Heart right ventricle (tissue), 16 donors: ENCODE measurements at regions not wholly inside any gene's neighbourhood (a gene's known extent, or its start where the extent isn't known, plus 50 kb on each side); places are given as distances from the start of the nearest gene placed in this dataset.

Experiments
- ATAC-seq, 8 donors: fragments of 200-7000 bp; cut with Tn5 transposase; one replicate each; pipeline ENCODE4 v1.9.1; 2020; ENCODE audit warnings: mild to moderate bottlenecking in 8 of 8, moderate library complexity in 8 of 8, moderate number of reproducible peaks in 1 of 8
- DNase-seq, 2 donors: peaks; one replicate each; pipeline ENCODE4 v3.0.0-alpha.2; 2020
- H3K27ac ChIP-seq, 10 donors: fragments of 200-600 bp; sonication (generic) in 2 of 10; one replicate each; pipeline versions ENCODE4 v1.5.0 to v1.8.0; 2020 to 2022; ENCODE audit warnings: mild to moderate bottlenecking in 3 of 10
- H3K27me3 ChIP-seq, 7 donors: fragments of 200-600 bp; one replicate each; pipeline ENCODE4 v1.8.0; 2021 to 2022; ENCODE audit warnings: mild to moderate bottlenecking in 2 of 7
- H3K36me3 ChIP-seq, 9 donors: fragments of 200-600 bp; sonication (generic) in 1 of 9; one replicate each; pipeline versions ENCODE4 v1.5.0 to v1.8.0; 2020 to 2022; ENCODE audit warnings: mild to moderate bottlenecking in 2 of 9
- H3K4me1 ChIP-seq, 9 donors: fragments of 200-600 bp; sonication (generic) in 1 of 9; one replicate each; pipeline versions ENCODE4 v1.5.0 to v1.8.0; 2020 to 2022; ENCODE audit warnings: mild to moderate bottlenecking in 4 of 9
- H3K4me3 ChIP-seq, 10 donors: fragments of 200-600 bp; sonication (generic) in 2 of 10; one replicate each; pipeline versions ENCODE4 v1.5.0 to v1.8.0; 2020 to 2022; ENCODE audit warnings: mild to moderate bottlenecking in 7 of 10, moderate library complexity in 2 of 10
- H3K9me3 ChIP-seq, 11 donors: fragments of 200-600 bp in 10 of 11; sonication (generic) in 2 of 11; one replicate each; pipeline versions ENCODE4 v1.5.0 to v1.8.0; 2013 to 2022; ENCODE audit warnings: mild to moderate bottlenecking in 2 of 11, control low read depth in 1 of 11, moderate library complexity in 1 of 11
- CTCF ChIP-seq, 9 donors: fragments of 200-600 bp; sonication (generic) in 2 of 9; IDR thresholded peaks; one replicate each; pipeline versions ENCODE4 v1.5.0 to v1.8.0; 2021 to 2022; ENCODE audit warnings: antibody characterized with exemption in 9 of 9, mild to moderate bottlenecking in 5 of 9, moderate library complexity in 1 of 9
- WGBS, 2 donors: extraction: QIAGEN DNeasy Blood & Tissue Kit; methylation state at CpG; one replicate each; pipeline ENCODE4 v1.1.7; 2013; ENCODE audit warnings: inconsistent platforms in 1 of 2; 5-methylcytosine and 5-hydroxymethylcytosine counted together
- intact Hi-C, 10 donors: fragments of 100-400 bp; cut with DNase I; formaldehyde crosslinking; loops; one replicate each; pipeline versions ENCODE4 v1.11.1 to v1.14.2; 2022
- donor health status: Arrhythmogenic right ventricular cardiomyopathy.
- donor health status: ischemic (EF 13 %, LVEDD 7.1; RV severe dilation, severe dysfunction).
- donor health status: healthy with polysubstance abuse.
- donor health status: DM: no; HTN: yes; CAD: no.
- donor health status: DM: no; HTN: no; CAD: no.
- donor health status: ischemic (EF 25% LVEDD 6.9; RV normal size, moderate dysfunction).
- donor health status: ischemic (EF 25% LVEDD 5.7; RV mildly dilated, moderate dysfunction).
- donor health status: healthy.
- donor health status: DM: yes; HTN: yes; CAD: no.
- donor health status: Ischemic cardiomyopathy.
- donor health status: ischemic (EF 35%, LVEDD 5.7; RV mildly dilated, moderate dysfunction).
- donor health status: nonischemic (EF 11% LVEDD 7.7; RV severe dilation, severe dysfunction).
- donor health status: DM: yes; HTN: yes; CAD: no.
- donor health status: PGD.
- donor health status: ischemic (EF 29% LVEDD 5.4; RV normal size, mild dysfunction).
- donor health status: nonischemic (EF 23%, LVEDD 6.1; RV moderate dilation, normal function).

GRCh38 chrX:17986977-17987376 is 125.9 kb upstream of the RAI2 start:
- Histone ChIP-seq H3K9me3 (no peaks in the 10 kb centered on the region), H3K27ac (no peak overlapping the region), H3K4me1 (no peaks in the 10 kb centered on the region), H3K27me3 (peaks cover 0 to 10% (median 0%) of the 10 kb centered on the region in 7 donors), H3K36me3 (no peaks in the 10 kb centered on the region), H3K4me3 (no peak overlapping the region)
- TF ChIP-seq CTCF (IDR thresholded peaks at IDR 0.05), result no peak
- intact Hi-C loops, result no loop called here
- ATAC-seq (no peak), DNase-seq (no peak)
- WGBS, 2 donors, result 86% methylated on average over 3 of the region's 3 CpGs

GRCh38 chrX:17986440-17986839 is 125.3 kb upstream of the RAI2 start:
- 72 to 78% methylated on average over 5 of the region's 5 CpGs for WGBS, 2 donors

DNA sequence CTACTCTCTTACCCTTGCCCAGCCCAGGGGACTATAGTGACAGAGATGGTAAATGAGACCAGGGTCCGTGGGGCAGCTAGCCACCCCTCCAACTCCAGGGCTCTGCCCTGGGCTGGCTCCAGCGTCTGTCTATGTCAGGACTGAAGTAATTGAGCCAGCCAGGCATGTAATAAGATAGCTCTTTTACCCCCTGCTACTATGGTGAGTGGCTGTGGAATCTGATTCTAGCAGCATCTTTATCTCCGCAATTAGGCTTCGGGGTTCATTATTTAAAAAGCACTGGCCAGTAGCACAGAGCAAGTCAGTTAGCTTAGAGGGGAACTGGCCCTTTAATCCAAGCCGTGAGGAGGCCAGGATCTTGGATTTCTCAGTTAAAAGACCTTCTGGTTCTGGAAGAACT is 123.3 kb upstream of the RAI2 start:
- ATAC-seq, result no peak
- TF ChIP-seq CTCF (IDR thresholded peaks at IDR 0.05), result no peak

More at GRCh38 chrX:17986440-17986839, 125.3 kb upstream of the RAI2 start:
- intact Hi-C loops, result no loop called here
- no peaks in the 10 kb centered on the region for H3K36me3 ChIP-seq
- H3K4me3 ChIP-seq, result no peak overlapping the region
- no peak overlapping the region for H3K27ac ChIP-seq
- TF ChIP-seq CTCF (IDR thresholded peaks at IDR 0.05), result no peak
- DNase-seq, result no peak
- H3K4me1 ChIP-seq, result no peaks in the 10 kb centered on the region
- ATAC-seq, result no peak
- H3K27me3 ChIP-seq, result peaks cover 0 to 10% (median 0%) of the 10 kb centered on the region in 7 donors
- no peaks in the 10 kb centered on the region for H3K9me3 ChIP-seq

DNA sequence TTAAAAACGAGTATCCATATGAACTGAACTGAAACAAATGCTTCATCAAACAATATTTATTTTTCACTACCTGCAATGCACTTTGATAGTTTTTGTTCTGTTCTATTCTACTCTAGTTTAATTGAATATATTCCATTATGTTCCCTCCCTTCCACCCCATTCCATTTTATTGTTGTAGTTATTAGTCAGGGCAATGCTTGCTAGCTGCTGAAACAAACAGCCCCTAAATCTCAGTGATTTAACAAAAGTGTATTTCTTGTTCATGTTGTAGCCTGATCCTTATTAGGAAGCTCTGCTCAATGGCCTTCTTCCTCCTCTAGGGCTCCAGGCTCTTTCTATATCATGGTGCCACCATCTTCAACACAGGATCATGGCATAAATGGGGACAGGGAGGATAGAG is 122.3 kb upstream of the RAI2 start:
- Histone ChIP-seq H3K36me3 (no peaks in the 10 kb centered on the region), H3K27me3 (peaks cover 0 to under 1% (median 0%) of the 10 kb centered on the region in 7 donors), H3K4me3 (no peak overlapping the region), H3K9me3 (no peaks in the 10 kb centered on the region), H3K27ac (no peak overlapping the region), H3K4me1 (no peaks in the 10 kb centered on the region)
- no peak for TF ChIP-seq CTCF (IDR thresholded peaks at IDR 0.05)
- ATAC-seq, result no peak
- intact Hi-C loops, result no loop called here
- WGBS, 2 donors, result 43 to 64% methylated on average over 1 of the region's 1 CpG
- no peak for DNase-seq

More for the DNA sequence above, 123.3 kb upstream of the RAI2 start:
- no peaks in the 10 kb centered on the region for H3K4me1 ChIP-seq
- no peak overlapping the region for H3K4me3 ChIP-seq
- intact Hi-C loops, result no loop called here
- no peak for DNase-seq
- no peaks in the 10 kb centered on the region for H3K36me3 ChIP-seq
- no peaks in the 10 kb centered on the region for H3K9me3 ChIP-seq
- H3K27me3 ChIP-seq, result peaks cover 0 to 7% (median 0%) of the 10 kb centered on the region in 7 donors
- H3K27ac ChIP-seq, result no peak overlapping the region
- WGBS, 2 donors, result 62 to 66% methylated on average over 5 of the region's 5 CpGs
